ENCODE measurements at regions not wholly inside any gene's neighbourhood (a gene's known extent, or its start where the extent isn't known, plus 50 kb on each side); places are given as distances from the start of the nearest gene placed in this dataset.

DNA sequence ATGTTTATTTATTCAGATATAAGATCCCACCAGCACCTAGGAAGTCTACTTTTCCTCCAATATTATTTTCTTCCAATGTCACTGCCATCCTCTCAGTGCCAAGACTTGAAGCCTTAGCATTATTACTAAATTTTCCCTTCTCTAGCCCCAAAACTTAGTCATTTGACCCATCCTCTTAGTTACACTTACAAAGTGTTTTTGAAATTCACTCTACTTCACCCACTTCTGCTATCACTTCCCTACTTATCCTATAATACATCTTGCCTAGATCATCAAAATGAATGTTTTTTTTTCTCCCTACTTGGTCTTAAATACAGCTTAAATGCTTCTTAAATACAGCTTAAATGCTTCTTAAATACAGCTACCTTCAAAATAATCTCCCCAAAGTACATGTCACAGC, 376.6 kb downstream of the RSL24D1 start:
- TF ChIP-seq, protein P1, sequence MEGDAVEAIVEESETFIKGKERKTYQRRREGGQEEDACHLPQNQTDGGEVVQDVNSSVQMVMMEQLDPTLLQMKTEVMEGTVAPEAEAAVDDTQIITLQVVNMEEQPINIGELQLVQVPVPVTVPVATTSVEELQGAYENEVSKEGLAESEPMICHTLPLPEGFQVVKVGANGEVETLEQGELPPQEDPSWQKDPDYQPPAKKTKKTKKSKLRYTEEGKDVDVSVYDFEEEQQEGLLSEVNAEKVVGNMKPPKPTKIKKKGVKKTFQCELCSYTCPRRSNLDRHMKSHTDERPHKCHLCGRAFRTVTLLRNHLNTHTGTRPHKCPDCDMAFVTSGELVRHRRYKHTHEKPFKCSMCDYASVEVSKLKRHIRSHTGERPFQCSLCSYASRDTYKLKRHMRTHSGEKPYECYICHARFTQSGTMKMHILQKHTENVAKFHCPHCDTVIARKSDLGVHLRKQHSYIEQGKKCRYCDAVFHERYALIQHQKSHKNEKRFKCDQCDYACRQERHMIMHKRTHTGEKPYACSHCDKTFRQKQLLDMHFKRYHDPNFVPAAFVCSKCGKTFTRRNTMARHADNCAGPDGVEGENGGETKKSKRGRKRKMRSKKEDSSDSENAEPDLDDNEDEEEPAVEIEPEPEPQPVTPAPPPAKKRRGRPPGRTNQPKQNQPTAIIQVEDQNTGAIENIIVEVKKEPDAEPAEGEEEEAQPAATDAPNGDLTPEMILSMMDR (conservative IDR thresholded peaks at IDR 0.05; ENCODE audit: low read length) = no peak
- TF ChIP-seq EZH2phosphoT487 (IDR thresholded peaks at IDR 0.05; ENCODE audit: borderline replicate concordance) = no peak

All from Loucy (cell line).